ENCODE measurements at regions not wholly inside any gene's neighbourhood (a gene's known extent, or its start where the extent isn't known, plus 50 kb on each side); places are given as distances from the start of the nearest gene placed in this dataset.

DNA sequence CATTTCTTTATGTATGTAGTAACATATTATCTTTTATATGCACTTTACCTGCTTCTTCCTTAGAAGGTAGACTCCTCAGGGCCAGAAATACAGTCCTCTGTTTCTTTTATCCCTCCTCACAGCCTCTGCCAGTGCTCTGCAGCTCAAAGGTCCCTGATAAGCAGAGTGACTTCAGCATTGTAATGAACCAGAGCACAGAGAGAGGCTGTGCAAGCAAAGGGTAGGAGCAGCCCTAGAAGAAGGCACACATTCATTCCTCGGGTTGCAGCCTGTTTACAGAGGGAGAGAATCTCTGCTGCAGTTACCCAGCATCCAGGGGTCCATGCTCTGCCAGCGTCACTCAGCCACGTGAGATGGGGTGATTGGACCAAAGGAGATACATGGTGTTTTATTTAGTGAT, 101.1 kb downstream of the RHOU start (continued):
- TF ChIP-seq, protein P1, sequence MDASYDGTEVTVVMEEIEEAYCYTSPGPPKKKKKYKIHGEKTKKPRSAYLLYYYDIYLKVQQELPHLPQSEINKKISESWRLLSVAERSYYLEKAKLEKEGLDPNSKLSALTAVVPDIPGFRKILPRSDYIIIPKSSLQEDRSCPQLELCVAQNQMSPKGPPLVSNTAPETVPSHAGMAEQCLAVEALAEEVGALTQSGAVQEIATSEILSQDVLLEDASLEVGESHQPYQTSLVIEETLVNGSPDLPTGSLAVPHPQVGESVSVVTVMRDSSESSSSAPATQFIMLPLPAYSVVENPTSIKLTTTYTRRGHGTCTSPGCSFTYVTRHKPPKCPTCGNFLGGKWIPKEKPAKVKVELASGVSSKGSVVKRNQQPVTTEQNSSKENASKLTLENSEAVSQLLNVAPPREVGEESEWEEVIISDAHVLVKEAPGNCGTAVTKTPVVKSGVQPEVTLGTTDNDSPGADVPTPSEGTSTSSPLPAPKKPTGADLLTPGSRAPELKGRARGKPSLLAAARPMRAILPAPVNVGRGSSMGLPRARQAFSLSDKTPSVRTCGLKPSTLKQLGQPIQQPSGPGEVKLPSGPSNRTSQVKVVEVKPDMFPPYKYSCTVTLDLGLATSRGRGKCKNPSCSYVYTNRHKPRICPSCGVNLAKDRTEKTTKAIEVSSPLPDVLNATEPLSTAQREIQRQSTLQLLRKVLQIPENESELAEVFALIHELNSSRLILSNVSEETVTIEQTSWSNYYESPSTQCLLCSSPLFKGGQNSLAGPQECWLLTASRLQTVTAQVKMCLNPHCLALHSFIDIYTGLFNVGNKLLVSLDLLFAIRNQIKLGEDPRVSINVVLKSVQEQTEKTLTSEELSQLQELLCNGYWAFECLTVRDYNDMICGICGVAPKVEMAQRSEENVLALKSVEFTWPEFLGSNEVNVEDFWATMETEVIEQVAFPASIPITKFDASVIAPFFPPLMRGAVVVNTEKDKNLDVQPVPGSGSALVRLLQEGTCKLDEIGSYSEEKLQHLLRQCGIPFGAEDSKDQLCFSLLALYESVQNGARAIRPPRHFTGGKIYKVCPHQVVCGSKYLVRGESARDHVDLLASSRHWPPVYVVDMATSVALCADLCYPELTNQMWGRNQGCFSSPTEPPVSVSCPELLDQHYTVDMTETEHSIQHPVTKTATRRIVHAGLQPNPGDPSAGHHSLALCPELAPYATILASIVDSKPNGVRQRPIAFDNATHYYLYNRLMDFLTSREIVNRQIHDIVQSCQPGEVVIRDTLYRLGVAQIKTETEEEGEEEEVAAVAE (CRISPR knock-in tag; IDR thresholded peaks at IDR 0.05; ENCODE audit: borderline replicate concordance): 0 out of 2 replicates have a peak, but pooled peaks have one; percentile 25
- TF ChIP-seq, protein P2, sequence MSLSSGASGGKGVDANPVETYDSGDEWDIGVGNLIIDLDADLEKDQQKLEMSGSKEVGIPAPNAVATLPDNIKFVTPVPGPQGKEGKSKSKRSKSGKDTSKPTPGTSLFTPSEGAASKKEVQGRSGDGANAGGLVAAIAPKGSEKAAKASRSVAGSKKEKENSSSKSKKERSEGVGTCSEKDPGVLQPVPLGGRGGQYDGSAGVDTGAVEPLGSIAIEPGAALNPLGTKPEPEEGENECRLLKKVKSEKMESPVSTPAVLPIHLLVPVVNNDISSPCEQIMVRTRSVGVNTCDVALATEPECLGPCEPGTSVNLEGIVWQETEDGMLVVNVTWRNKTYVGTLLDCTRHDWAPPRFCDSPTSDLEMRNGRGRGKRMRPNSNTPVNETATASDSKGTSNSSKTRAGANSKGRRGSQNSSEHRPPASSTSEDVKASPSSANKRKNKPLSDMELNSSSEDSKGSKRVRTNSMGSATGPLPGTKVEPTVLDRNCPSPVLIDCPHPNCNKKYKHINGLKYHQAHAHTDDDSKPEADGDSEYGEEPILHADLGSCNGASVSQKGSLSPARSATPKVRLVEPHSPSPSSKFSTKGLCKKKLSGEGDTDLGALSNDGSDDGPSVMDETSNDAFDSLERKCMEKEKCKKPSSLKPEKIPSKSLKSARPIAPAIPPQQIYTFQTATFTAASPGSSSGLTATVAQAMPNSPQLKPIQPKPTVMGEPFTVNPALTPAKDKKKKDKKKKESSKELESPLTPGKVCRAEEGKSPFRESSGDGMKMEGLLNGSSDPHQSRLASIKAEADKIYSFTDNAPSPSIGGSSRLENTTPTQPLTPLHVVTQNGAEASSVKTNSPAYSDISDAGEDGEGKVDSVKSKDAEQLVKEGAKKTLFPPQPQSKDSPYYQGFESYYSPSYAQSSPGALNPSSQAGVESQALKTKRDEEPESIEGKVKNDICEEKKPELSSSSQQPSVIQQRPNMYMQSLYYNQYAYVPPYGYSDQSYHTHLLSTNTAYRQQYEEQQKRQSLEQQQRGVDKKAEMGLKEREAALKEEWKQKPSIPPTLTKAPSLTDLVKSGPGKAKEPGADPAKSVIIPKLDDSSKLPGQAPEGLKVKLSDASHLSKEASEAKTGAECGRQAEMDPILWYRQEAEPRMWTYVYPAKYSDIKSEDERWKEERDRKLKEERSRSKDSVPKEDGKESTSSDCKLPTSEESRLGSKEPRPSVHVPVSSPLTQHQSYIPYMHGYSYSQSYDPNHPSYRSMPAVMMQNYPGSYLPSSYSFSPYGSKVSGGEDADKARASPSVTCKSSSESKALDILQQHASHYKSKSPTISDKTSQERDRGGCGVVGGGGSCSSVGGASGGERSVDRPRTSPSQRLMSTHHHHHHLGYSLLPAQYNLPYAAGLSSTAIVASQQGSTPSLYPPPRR (CRISPR knock-in tag; IDR thresholded peaks at IDR 0.05; ENCODE audit: borderline replicate concordance): no peak
- TF ChIP-seq, protein P3, sequence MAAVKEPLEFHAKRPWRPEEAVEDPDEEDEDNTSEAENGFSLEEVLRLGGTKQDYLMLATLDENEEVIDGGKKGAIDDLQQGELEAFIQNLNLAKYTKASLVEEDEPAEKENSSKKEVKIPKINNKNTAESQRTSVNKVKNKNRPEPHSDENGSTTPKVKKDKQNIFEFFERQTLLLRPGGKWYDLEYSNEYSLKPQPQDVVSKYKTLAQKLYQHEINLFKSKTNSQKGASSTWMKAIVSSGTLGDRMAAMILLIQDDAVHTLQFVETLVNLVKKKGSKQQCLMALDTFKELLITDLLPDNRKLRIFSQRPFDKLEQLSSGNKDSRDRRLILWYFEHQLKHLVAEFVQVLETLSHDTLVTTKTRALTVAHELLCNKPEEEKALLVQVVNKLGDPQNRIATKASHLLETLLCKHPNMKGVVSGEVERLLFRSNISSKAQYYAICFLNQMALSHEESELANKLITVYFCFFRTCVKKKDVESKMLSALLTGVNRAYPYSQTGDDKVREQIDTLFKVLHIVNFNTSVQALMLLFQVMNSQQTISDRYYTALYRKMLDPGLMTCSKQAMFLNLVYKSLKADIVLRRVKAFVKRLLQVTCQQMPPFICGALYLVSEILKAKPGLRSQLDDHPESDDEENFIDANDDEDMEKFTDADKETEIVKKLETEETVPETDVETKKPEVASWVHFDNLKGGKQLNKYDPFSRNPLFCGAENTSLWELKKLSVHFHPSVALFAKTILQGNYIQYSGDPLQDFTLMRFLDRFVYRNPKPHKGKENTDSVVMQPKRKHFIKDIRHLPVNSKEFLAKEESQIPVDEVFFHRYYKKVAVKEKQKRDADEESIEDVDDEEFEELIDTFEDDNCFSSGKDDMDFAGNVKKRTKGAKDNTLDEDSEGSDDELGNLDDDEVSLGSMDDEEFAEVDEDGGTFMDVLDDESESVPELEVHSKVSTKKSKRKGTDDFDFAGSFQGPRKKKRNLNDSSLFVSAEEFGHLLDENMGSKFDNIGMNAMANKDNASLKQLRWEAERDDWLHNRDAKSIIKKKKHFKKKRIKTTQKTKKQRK (IDR thresholded peaks at IDR 0.05; ENCODE audit: low read length): no peak
- TF ChIP-seq TAF1 (CRISPR knock-in tag; IDR thresholded peaks at IDR 0.05) (0 out of 2 replicates have a peak, but pooled peaks have one; percentile 25), ZNF737 (CRISPR knock-in tag; IDR thresholded peaks at IDR 0.05; ENCODE audit: borderline replicate concordance) (no peak), XBP1 (CRISPR knock-in tag; IDR thresholded peaks at IDR 0.05) (no peak), FOXJ3 (CRISPR knock-in tag; IDR thresholded peaks at IDR 0.05; ENCODE audit: borderline replicate concordance) (peak; percentile 51; the same call in 1 of the 2 replicates), MAZ (IDR thresholded peaks at IDR 0.05; ENCODE audit: borderline replicate concordance, low read depth, low read length) (no peak), MAZ (CRISPR knock-in tag; IDR thresholded peaks at IDR 0.05; ENCODE audit: low read depth) (0 out of 2 replicates have a peak, but pooled peaks have one; percentile 43), REPIN1 (CRISPR knock-in tag; IDR thresholded peaks at IDR 0.05; ENCODE audit: borderline replicate concordance, low read depth) (peak; percentile 45; the same call in 1 of the 2 replicates), ZNF567 (CRISPR knock-in tag; IDR thresholded peaks at IDR 0.05; ENCODE audit: borderline replicate concordance) (no peak), ZNF777 (CRISPR knock-in tag; IDR thresholded peaks at IDR 0.05) (peak; percentile 25; the same call in 1 of the 2 replicates), KMT2B (CRISPR knock-in tag; IDR thresholded peaks at IDR 0.05) (peak; percentile 69; the same call in 1 of the 2 replicates), RARA (CRISPR knock-in tag; IDR thresholded peaks at IDR 0.05) (peak; percentile 58), ZNF629 (CRISPR knock-in tag; conservative IDR thresholded peaks at IDR 0.05) (0 out of 2 replicates have a peak, but pooled peaks have one; percentile 8), THAP11 (CRISPR knock-in tag; IDR thresholded peaks at IDR 0.05) (peak; percentile 60), TARDBP (CRISPR knock-in tag; IDR thresholded peaks at IDR 0.05) (peak; percentile 88), HDAC1 (CRISPR knock-in tag; IDR thresholded peaks at IDR 0.05) (peak; percentile 90)

All from HepG2 (cell line).